Astrocyte (in vitro differentiated cells and primary cell): ENCODE measurements at regions not wholly inside any gene's neighbourhood (a gene's known extent, or its start where the extent isn't known, plus 50 kb on each side); places are given as distances from the start of the nearest gene placed in this dataset.

Experiments
- EZH2 ChIP-seq: IDR thresholded peaks from 2 replicates; pipeline ENCODE4 v1.6.1; 2012; ENCODE audit warnings: mild to moderate bottlenecking, low read length, inconsistent platforms; ENCODE audit not compliant: insufficient read depth
- TF ChIP-seq, protein P1 (sequence below): IDR thresholded peaks from 2 replicates; pipeline ENCODE4 v1.5.1; 2011; ENCODE audit warnings: low read depth, mild to moderate bottlenecking, inconsistent platforms, low read length, moderate library complexity; ENCODE audit not compliant: insufficient read depth

- TF ChIP-seq, protein P1, sequence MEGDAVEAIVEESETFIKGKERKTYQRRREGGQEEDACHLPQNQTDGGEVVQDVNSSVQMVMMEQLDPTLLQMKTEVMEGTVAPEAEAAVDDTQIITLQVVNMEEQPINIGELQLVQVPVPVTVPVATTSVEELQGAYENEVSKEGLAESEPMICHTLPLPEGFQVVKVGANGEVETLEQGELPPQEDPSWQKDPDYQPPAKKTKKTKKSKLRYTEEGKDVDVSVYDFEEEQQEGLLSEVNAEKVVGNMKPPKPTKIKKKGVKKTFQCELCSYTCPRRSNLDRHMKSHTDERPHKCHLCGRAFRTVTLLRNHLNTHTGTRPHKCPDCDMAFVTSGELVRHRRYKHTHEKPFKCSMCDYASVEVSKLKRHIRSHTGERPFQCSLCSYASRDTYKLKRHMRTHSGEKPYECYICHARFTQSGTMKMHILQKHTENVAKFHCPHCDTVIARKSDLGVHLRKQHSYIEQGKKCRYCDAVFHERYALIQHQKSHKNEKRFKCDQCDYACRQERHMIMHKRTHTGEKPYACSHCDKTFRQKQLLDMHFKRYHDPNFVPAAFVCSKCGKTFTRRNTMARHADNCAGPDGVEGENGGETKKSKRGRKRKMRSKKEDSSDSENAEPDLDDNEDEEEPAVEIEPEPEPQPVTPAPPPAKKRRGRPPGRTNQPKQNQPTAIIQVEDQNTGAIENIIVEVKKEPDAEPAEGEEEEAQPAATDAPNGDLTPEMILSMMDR, result no peak
- TF ChIP-seq EZH2, result no peak
Measured at GRCh38 chr2:23073056-23073455, 311.9 kb upstream of the KLHL29 start.
